Skeletal muscle satellite cell (primary cell): ENCODE measurements at regions not wholly inside any gene's neighbourhood (a gene's known extent, or its start where the extent isn't known, plus 50 kb on each side); places are given as distances from the start of the nearest gene placed in this dataset.

Source experiments
- H3K27me3 ChIP-seq: 2 replicates; pipeline ENCODE4 v1.7.0; 2013; ENCODE audit warnings: low read length; ENCODE audit not compliant: control insufficient read depth, insufficient read depth
- H3K36me3 ChIP-seq: 2 replicates; pipeline ENCODE4 v1.7.0; 2013; ENCODE audit warnings: mild to moderate bottlenecking, control low read depth, low read length; ENCODE audit not compliant: insufficient read depth
- H3K4me1 ChIP-seq: 2 replicates; pipeline ENCODE4 v1.7.0; 2013; ENCODE audit warnings: low read length; ENCODE audit not compliant: control insufficient read depth, insufficient read depth
- H3K4me2 ChIP-seq: 2 replicates; pipeline ENCODE4 v1.7.0; 2013; ENCODE audit warnings: mild to moderate bottlenecking, low read length
- H3K4me3 ChIP-seq: 2 replicates; pipeline ENCODE4 v1.7.0; 2013; ENCODE audit warnings: low read length
- H3K9ac ChIP-seq: 2 replicates; pipeline ENCODE4 v1.7.0; 2013; ENCODE audit warnings: mild to moderate bottlenecking, low read depth, low read length, moderate library complexity
- H3K9me3 ChIP-seq: replicated peaks from 2 replicates; pipeline ENCODE4 v1.7.0; 2013; ENCODE audit warnings: mild to moderate bottlenecking, control low read depth, low read length

- Histone ChIP-seq H3K27me3 (no peaks in the 10 kb centered on the region), H3K4me3 (no peak overlapping the region), H3K4me1 (peaks cover 8% of the 10 kb centered on the region), H3K9me3 (no peaks in the 10 kb centered on the region), H3K9ac (no peak overlapping the region), H3K36me3 (no peaks in the 10 kb centered on the region), H3K4me2 (no peak overlapping the region)
Measured at GRCh38 chr7:17118412-17118811, 180.0 kb upstream of the AHR start.

- H3K4me2 ChIP-seq: no peak overlapping the region
- peaks cover 10% of the 10 kb centered on the region for H3K4me1 ChIP-seq
- no peaks in the 10 kb centered on the region for H3K36me3 ChIP-seq
- H3K27me3 ChIP-seq: no peaks in the 10 kb centered on the region
- no peaks in the 10 kb centered on the region for H3K9me3 ChIP-seq
- H3K9ac ChIP-seq: no peak overlapping the region
- H3K4me3 ChIP-seq: no peak overlapping the region
Measured at GRCh38 chr7:17120756-17121155, 177.7 kb upstream of the AHR start.

- Histone ChIP-seq H3K36me3 (no peaks in the 10 kb centered on the region), H3K9me3 (no peaks in the 10 kb centered on the region), H3K4me2 (no peak overlapping the region), H3K27me3 (no peaks in the 10 kb centered on the region), H3K4me1 (peaks cover 10% of the 10 kb centered on the region), H3K9ac (no peak overlapping the region), H3K4me3 (no peak overlapping the region)
Measured at GRCh38 chr7:17121671-17122070, 176.8 kb upstream of the AHR start.

GRCh38 chr7:17123020-17123419 lies 175.4 kb upstream of the AHR start:
- H3K36me3 ChIP-seq: no peaks in the 10 kb centered on the region
- peak overlapping the region; percentile 28 for H3K9ac ChIP-seq
- no peaks in the 10 kb centered on the region for H3K27me3 ChIP-seq
- no peaks in the 10 kb centered on the region for H3K9me3 ChIP-seq
- peak overlapping the region; percentile 19 for H3K4me2 ChIP-seq
- no peak overlapping the region for H3K4me3 ChIP-seq
- H3K4me1 ChIP-seq: peaks cover 10% of the 10 kb centered on the region

- H3K4me1 ChIP-seq: peaks cover 21% of the 10 kb centered on the region
- no peaks in the 10 kb centered on the region for H3K27me3 ChIP-seq
- no peaks in the 10 kb centered on the region for H3K36me3 ChIP-seq
- H3K4me2 ChIP-seq: no peak overlapping the region
- no peak overlapping the region for H3K4me3 ChIP-seq
- H3K9me3 ChIP-seq: no peaks in the 10 kb centered on the region
- H3K9ac ChIP-seq: no peak overlapping the region
Measured at GRCh38 chr7:17126413-17127268, 171.8 kb upstream of the AHR start.

- Histone ChIP-seq H3K4me3 (no peak overlapping the region), H3K9me3 (no peaks in the 10 kb centered on the region), H3K4me1 (peaks cover 11% of the 10 kb centered on the region), H3K4me2 (no peak overlapping the region), H3K9ac (no peak overlapping the region), H3K27me3 (no peaks in the 10 kb centered on the region), H3K36me3 (no peaks in the 10 kb centered on the region)
Measured at GRCh38 chr7:17129218-17129617, 169.2 kb upstream of the AHR start.

GRCh38 chr7:17130281-17131059 lies 168.0 kb upstream of the AHR start:
- Histone ChIP-seq H3K9me3 (no peaks in the 10 kb centered on the region), H3K4me2 (peak overlapping the region; percentile 38), H3K9ac (no peak overlapping the region), H3K4me1 (peaks cover 11% of the 10 kb centered on the region), H3K27me3 (no peaks in the 10 kb centered on the region), H3K4me3 (no peak overlapping the region), H3K36me3 (no peaks in the 10 kb centered on the region)

GRCh38 chr7:17131060-17131345 lies 167.4 kb upstream of the AHR start:
- Histone ChIP-seq H3K9me3 (no peaks in the 10 kb centered on the region), H3K4me3 (no peak overlapping the region), H3K36me3 (no peaks in the 10 kb centered on the region), H3K4me1 (peaks cover 11% of the 10 kb centered on the region), H3K4me2 (peak overlapping the region; percentile 38), H3K9ac (no peak overlapping the region), H3K27me3 (no peaks in the 10 kb centered on the region)

GRCh38 chr7:17131983-17132655 lies 166.3 kb upstream of the AHR start:
- Histone ChIP-seq H3K4me2 (no peak overlapping the region), H3K4me1 (peaks cover 11% of the 10 kb centered on the region), H3K27me3 (no peaks in the 10 kb centered on the region), H3K4me3 (no peak overlapping the region), H3K9ac (no peak overlapping the region), H3K36me3 (no peaks in the 10 kb centered on the region), H3K9me3 (no peaks in the 10 kb centered on the region)

GRCh38 chr7:17132726-17133125 lies 165.7 kb upstream of the AHR start:
- H3K27me3 ChIP-seq: no peaks in the 10 kb centered on the region
- H3K4me3 ChIP-seq: no peak overlapping the region
- peaks cover 11% of the 10 kb centered on the region for H3K4me1 ChIP-seq
- H3K9ac ChIP-seq: no peak overlapping the region
- H3K4me2 ChIP-seq: no peak overlapping the region
- H3K9me3 ChIP-seq: no peaks in the 10 kb centered on the region
- H3K36me3 ChIP-seq: no peaks in the 10 kb centered on the region

GRCh38 chr7:17133977-17134376 lies 164.5 kb upstream of the AHR start:
- Histone ChIP-seq H3K36me3 (no peaks in the 10 kb centered on the region), H3K4me1 (peaks cover 11% of the 10 kb centered on the region), H3K27me3 (no peaks in the 10 kb centered on the region), H3K9ac (no peak overlapping the region), H3K9me3 (no peaks in the 10 kb centered on the region), H3K4me2 (no peak overlapping the region), H3K4me3 (no peak overlapping the region)
